Tibial nerve (tissue), 4 donors: ENCODE measurements at regions not wholly inside any gene's neighbourhood (a gene's known extent, or its start where the extent isn't known, plus 50 kb on each side); places are given as distances from the start of the nearest gene placed in this dataset.

Source experiments
- DNase-seq, 2 donors: peaks; one replicate each; pipeline ENCODE4 v3.0.0-alpha.2; 2019; ENCODE audit warnings: low spot score in 2 of 2
- H3K27ac ChIP-seq, 4 donors: fragments of 200-600 bp; sonication (generic) in 3 of 4; one replicate each; pipeline ENCODE4 v1.5.1; 2017 to 2019; ENCODE audit warnings: mild to moderate bottlenecking in 1 of 4
- H3K27me3 ChIP-seq, 2 donors: fragments of 200-600 bp; sonication (generic) in 1 of 2; one replicate each; pipeline versions ENCODE4 v1.5.1 to v1.6.0; 2017 to 2019
- H3K36me3 ChIP-seq, 3 donors: fragments of 200-600 bp; sonication (generic); one replicate each; pipeline ENCODE4 v1.5.1; 2018 to 2019
- H3K4me1 ChIP-seq, 4 donors: fragments of 200-600 bp; sonication (generic) in 3 of 4; one replicate each; pipeline ENCODE4 v1.5.1; 2017 to 2019
- H3K4me3 ChIP-seq, 4 donors: fragments of 200-600 bp; sonication (generic) in 3 of 4; one replicate each; pipeline ENCODE4 v1.5.1; 2017 to 2019; ENCODE audit warnings: mild to moderate bottlenecking in 1 of 4, moderate library complexity in 1 of 4
- H3K9me3 ChIP-seq, 4 donors: fragments of 200-600 bp; sonication (generic) in 3 of 4; one replicate each; pipeline ENCODE4 v1.5.1; 2017 to 2019
- CTCF ChIP-seq, 5 experiments: fragments of 200-600 bp in 3 of 5; fragments of 450-650 bp in 2 of 5; sonication (generic) in 3 of 5; IDR thresholded peaks; one replicate each; pipeline ENCODE4 v1.5.1; 2016 to 2019; ENCODE audit warnings: antibody characterized with exemption in 5 of 5, mild to moderate bottlenecking in 3 of 5, moderate library complexity in 2 of 5
- EP300 ChIP-seq, 2 donors: sonication (generic); formaldehyde crosslinking; IDR thresholded peaks; one replicate each; pipeline ENCODE4 v1.6.1; 2017; ENCODE audit warnings: antibody characterized with exemption in 2 of 2, mild to moderate bottlenecking in 1 of 2
- POLR2A ChIP-seq, 2 donors: fragments of 450-650 bp; IDR thresholded peaks; one replicate each; pipeline ENCODE4 v1.6.1; 2017; ENCODE audit warnings: antibody characterized with exemption in 2 of 2, mild to moderate bottlenecking in 2 of 2, moderate library complexity in 2 of 2
- WGBS, 2 donors: methylation state at CpG; one replicate each; pipeline ENCODE4 v1.1.5; 2018; 5-methylcytosine and 5-hydroxymethylcytosine counted together

GRCh38 chr7:124575176-124575575 is 190.4 kb downstream of the GPR37 start:
- no peaks in the 10 kb centered on the region for H3K36me3 ChIP-seq
- H3K4me1 ChIP-seq, result no peaks in the 10 kb centered on the region
- H3K27ac ChIP-seq, result no peak overlapping the region
- WGBS, 2 donors, result 89% methylated on average over 3 of the region's 3 CpGs
- H3K9me3 ChIP-seq, result no peaks in the 10 kb centered on the region
- DNase-seq, result no peak
- no peaks in the 10 kb centered on the region for H3K27me3 ChIP-seq
- no peak overlapping the region for H3K4me3 ChIP-seq
- no peak for TF ChIP-seq CTCF (IDR thresholded peaks at IDR 0.05)
- no peak for TF ChIP-seq EP300 (IDR thresholded peaks at IDR 0.05)
- no peak for TF ChIP-seq POLR2A (IDR thresholded peaks at IDR 0.05)

- H3K27ac ChIP-seq, result no peak overlapping the region
- no peaks in the 10 kb centered on the region for H3K4me1 ChIP-seq
- no peaks in the 10 kb centered on the region for H3K27me3 ChIP-seq
- no peak overlapping the region for H3K4me3 ChIP-seq
- TF ChIP-seq POLR2A (IDR thresholded peaks at IDR 0.05), result no peak
- TF ChIP-seq CTCF (IDR thresholded peaks at IDR 0.05), result no peak
- TF ChIP-seq EP300 (IDR thresholded peaks at IDR 0.05), result no peak
- 77 to 87% methylated on average over 2 of the region's 2 CpGs for WGBS, 2 donors
- no peaks in the 10 kb centered on the region for H3K9me3 ChIP-seq
- H3K36me3 ChIP-seq, result no peaks in the 10 kb centered on the region
- no peak for DNase-seq
These were observed 195.0 kb downstream of the GPR37 start for GRCh38 chr7:124570558-124570957.

- 37 to 55% methylated on average over 5 of the region's 5 CpGs for WGBS, 2 donors
- Histone ChIP-seq H3K9me3 (no peaks in the 10 kb centered on the region), H3K4me1 (no peaks in the 10 kb centered on the region), H3K27ac (no peak overlapping the region), H3K27me3 (no peaks in the 10 kb centered on the region), H3K4me3 (no peak overlapping the region), H3K36me3 (no peaks in the 10 kb centered on the region)
- TF ChIP-seq CTCF (IDR thresholded peaks at IDR 0.05) (no peak), POLR2A (IDR thresholded peaks at IDR 0.05) (no peak)
- no peak for DNase-seq
These were observed 199.0 kb downstream of the GPR37 start for GRCh38 chr7:124566583-124566982.

GRCh38 chr7:124557587-124557986 is 208.0 kb downstream of the GPR37 start:
- no peaks in the 10 kb centered on the region for H3K4me1 ChIP-seq
- no peaks in the 10 kb centered on the region for H3K27me3 ChIP-seq
- H3K36me3 ChIP-seq, result no peaks in the 10 kb centered on the region
- DNase-seq, result no peak
- H3K4me3 ChIP-seq, result no peak overlapping the region
- H3K9me3 ChIP-seq, result no peaks in the 10 kb centered on the region
- H3K27ac ChIP-seq, result no peak overlapping the region
- TF ChIP-seq EP300 (IDR thresholded peaks at IDR 0.05) (no peak), CTCF (IDR thresholded peaks at IDR 0.05) (no peak), POLR2A (IDR thresholded peaks at IDR 0.05) (no peak)
- 81 to 89% methylated on average over 1 of the region's 1 CpG for WGBS, 2 donors

- no peaks in the 10 kb centered on the region for H3K9me3 ChIP-seq
- TF ChIP-seq CTCF (IDR thresholded peaks at IDR 0.05) (no peak), EP300 (IDR thresholded peaks at IDR 0.05) (no peak), POLR2A (IDR thresholded peaks at IDR 0.05) (no peak)
- 64 to 71% methylated on average over 5 of the region's 5 CpGs for WGBS, 2 donors
- no peak overlapping the region for H3K27ac ChIP-seq
- H3K4me3 ChIP-seq, result no peak overlapping the region
- no peaks in the 10 kb centered on the region for H3K36me3 ChIP-seq
- DNase-seq, result no peak
- H3K4me1 ChIP-seq, result no peaks in the 10 kb centered on the region
- no peaks in the 10 kb centered on the region for H3K27me3 ChIP-seq
These were observed 208.5 kb downstream of the GPR37 start for GRCh38 chr7:124557101-124557500.
